ENCODE measurements at regions not wholly inside any gene's neighbourhood (a gene's known extent, or its start where the extent isn't known, plus 50 kb on each side); places are given as distances from the start of the nearest gene placed in this dataset.

DNA sequence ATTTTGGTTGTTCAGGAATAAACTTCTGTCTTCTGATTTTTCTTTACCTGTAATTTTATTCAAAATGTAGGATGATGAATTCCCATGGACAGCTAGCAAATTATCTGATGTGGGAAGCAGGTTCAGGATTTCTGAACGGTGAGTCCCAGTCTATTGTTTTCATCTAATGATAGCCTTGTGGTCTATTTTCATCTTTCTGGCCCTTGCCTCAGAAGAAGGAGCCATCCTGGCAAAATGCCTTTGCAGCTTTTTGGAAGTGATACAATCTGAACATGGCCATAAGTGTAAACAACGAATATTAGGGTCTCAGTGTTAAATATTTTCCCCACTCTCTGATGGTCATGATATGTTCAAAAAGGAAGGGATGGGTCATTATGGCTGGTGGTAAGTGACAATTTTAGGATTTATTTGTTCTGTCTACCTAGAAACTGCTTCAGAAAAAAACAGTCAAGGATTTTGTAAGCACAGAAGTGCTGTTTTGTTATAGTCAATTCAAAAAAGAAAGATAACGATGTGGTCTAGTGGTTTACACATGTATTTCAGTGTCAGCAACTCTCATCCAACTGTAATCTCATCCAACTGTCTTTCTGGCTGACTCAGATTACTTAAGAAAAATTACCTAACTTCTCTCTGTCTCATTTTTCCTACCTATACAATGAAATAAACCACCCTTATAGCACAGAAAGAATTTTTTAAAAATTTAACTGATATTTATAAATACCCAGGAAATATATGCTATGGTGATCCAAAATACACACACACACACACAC is 272.6 kb upstream of the ERBB4 start:
- TF ChIP-seq, protein P1, sequence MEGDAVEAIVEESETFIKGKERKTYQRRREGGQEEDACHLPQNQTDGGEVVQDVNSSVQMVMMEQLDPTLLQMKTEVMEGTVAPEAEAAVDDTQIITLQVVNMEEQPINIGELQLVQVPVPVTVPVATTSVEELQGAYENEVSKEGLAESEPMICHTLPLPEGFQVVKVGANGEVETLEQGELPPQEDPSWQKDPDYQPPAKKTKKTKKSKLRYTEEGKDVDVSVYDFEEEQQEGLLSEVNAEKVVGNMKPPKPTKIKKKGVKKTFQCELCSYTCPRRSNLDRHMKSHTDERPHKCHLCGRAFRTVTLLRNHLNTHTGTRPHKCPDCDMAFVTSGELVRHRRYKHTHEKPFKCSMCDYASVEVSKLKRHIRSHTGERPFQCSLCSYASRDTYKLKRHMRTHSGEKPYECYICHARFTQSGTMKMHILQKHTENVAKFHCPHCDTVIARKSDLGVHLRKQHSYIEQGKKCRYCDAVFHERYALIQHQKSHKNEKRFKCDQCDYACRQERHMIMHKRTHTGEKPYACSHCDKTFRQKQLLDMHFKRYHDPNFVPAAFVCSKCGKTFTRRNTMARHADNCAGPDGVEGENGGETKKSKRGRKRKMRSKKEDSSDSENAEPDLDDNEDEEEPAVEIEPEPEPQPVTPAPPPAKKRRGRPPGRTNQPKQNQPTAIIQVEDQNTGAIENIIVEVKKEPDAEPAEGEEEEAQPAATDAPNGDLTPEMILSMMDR (conservative IDR thresholded peaks at IDR 0.05; ENCODE audit: low read length): no peak
- no peak for TF ChIP-seq EZH2phosphoT487 (IDR thresholded peaks at IDR 0.05; ENCODE audit: borderline replicate concordance)
